ENCODE measurements at regions not wholly inside any gene's neighbourhood (a gene's known extent, or its start where the extent isn't known, plus 50 kb on each side); places are given as distances from the start of the nearest gene placed in this dataset.

GRCh38 chr6:98241630-98242029, 592.7 kb upstream of the POU3F2 start:
- TF ChIP-seq POLR2AphosphoS5 (IDR thresholded peaks at IDR 0.05) (no peak), CTCF (IDR thresholded peaks at IDR 0.05) (no peak)

All from sigmoid colon (tissue), 4 donors.